ENCODE measurements at regions not wholly inside any gene's neighbourhood (a gene's known extent, or its start where the extent isn't known, plus 50 kb on each side); places are given as distances from the start of the nearest gene placed in this dataset.

GRCh38 chr13:108156749-108157148 lies 58.6 kb downstream of the LIG4 start:
- DNase-seq, result no peak

DNA sequence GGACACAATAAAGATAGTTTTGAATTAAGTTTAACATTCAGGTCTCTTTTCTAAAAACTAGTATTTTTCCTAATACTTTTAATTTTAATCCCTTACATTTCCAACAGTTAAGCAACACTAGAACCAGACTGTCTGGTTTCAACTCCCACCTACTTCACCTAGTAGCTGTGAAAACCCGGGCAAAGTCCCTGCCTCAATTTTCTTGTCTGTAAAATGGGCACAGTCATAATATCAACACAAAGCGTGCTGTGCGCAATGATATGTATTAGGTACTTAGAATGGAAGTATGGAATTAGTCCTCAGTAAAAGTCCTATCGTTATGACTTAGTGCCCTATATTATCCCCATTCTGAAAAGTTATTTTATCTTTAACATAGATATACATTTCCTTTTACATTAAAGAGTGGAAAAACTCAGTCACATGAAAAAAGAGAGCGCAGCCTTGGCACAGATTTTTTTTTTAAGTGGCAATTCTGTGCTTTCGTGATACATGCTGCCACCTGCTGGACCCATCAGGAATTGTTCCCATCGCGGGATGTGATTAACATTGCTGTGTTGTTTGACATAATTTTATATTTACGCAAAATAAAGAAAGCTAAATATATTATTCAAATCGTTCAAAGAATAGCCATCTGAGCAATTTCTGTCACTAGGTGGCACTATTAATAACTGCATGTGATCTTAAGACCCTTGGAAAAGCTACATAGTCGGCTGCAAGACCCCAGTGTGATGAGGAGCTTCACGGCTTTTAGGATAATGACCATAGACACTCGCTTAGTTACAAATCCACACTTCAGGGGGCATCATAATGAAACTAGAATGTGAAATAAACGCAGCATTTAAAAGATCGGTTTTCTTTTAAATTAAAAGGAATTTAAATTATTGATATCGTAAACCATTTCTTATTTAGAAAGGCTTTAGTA lies 59.9 kb downstream of the LIG4 start:
- peak; percentile 52 for DNase-seq

DNA sequence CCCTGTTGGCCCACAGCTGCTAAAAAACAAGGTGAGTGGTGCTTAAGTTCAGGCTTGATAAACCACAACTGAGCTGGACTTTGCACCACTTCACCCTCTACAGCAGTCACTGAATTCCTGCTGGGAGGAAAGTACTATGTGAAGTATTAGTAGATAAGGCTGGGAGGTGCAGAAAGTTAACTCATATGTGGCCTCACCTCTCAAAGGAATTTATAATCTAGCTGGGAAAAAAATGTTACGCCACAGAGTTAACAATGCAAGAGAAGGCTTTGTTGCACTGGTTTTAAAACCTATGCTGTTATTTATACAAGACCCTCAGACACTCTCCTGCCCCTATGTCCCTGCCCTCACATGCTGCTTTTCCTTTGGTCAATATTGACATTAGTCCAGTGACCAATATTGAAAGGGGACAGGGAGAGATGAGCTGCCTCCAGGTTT lies 60.9 kb downstream of the LIG4 start:
- DNase-seq, result no peak

- DNase-seq, result no peak
Measured at GRCh38 chr13:108146642-108147041, 68.7 kb downstream of the LIG4 start.

DNA sequence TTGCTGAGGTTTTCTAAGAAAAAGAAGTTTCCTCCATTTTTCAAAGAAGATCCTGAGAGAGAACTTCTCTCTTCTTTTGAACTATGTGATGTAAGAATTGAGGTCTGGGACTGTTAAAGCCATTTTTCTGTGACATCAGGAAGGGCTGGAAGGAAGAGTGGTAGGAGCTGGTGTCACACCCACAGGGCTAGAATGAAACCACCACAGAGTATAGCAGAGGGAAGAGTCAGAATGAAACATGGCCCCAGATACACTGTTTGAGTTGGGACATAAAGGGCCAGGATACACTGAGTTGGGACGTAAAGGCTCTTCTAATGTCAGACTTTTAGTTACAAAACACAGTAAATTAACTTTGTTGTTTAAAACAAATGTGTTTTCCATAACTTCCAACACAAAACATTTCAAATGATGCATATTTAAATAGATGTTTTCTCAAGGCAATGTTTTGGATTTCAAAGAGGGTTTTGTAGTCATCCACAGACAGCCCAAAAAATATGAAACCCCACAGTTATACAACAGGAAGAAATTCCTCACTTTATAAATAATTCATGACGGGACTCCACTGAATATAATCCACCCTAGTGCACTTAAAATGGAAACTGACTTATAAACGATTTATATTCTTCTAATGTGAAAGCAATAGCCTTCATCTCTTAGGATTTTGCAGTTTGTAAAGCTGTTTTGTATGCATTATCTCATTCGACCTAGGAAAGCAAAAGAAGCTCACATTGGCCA lies 72.5 kb downstream of the LIG4 start:
- no peak for DNase-seq

DNA sequence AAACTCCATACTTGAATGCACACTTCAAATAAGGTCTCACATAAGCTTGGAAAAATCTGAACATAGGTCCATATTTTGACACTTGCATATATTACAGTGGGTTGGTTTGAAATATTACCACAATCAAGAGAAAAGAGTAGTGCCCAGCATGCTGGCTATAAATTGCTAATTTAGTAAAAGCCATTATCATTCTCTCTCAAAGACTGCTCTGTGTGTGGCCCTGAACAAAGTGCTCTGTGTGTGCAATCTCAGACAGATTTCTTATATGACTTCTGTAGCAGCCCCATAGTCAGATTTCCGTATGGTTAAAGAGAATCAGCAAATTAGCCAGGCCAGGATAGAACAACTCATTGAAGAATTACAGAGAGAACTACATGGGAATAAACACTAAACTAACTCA lies 78.2 kb downstream of the LIG4 start:
- no peak for DNase-seq

DNA sequence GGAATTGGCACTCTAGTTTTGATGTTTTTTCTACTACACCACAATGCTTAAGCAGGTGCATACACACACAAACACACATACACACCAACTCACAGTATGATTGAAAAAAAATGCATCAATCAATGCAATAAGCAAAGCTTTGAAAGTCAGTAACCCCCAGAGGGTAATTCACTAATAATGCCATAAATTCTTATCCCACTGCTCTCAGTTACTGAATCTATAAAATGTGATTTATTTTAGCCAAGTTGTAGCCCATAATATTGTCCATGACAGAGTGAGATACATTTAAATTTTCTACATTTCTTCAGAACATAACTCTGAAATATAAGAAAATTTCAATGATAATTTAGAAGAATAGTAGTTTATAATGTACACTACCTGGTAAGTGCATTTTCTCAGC lies 87.9 kb downstream of the LIG4 start:
- no peak for DNase-seq

GRCh38 chr13:108126056-108126455 lies 89.3 kb downstream of the LIG4 start:
- no peak for DNase-seq

DNA sequence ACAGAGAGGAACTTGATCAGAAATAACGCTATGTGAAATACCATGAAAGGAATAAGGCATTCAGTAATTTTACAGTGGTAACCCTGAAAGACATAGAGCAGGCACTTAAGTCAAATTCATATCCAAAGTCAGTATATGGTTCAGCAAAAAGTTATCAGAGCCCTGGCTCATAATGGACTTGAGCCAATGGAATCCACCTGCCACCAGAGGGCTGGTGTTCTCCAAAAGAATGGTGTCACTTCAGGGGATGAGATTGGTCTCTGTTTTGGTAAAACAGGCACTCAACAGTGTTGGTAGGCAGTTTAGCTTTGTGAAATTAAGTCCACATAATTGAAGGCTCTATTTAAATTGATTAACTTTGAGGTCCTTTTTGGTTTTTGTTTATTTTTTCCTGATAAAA lies 93.9 kb downstream of the LIG4 start:
- no peak for DNase-seq

- DNase-seq, result no peak
Measured at GRCh38 chr13:108120856-108121255, 94.5 kb downstream of the LIG4 start.

DNA sequence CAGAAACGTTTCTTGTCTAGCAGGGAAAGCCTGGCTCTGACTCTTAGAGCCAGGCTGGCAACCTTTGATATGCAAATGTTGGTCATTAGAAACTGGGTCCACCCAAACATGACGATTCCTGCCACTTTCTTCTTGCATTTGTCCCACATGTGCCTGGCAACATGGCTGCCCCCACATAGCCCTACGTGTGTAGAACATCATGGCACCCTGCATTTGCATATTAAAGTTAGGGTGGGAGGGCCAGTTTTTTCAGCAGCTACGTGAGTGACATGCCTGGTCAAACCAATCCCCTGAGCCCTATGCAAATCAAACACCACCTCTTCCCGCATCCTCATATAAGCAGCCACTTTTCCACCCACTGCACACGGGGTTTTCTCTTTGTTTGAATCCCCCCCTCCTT lies 95.0 kb downstream of the LIG4 start:
- DNase-seq, result no peak

- no peak for DNase-seq
Measured at GRCh38 chr13:108115738-108116137, 99.6 kb downstream of the LIG4 start.

DNA sequence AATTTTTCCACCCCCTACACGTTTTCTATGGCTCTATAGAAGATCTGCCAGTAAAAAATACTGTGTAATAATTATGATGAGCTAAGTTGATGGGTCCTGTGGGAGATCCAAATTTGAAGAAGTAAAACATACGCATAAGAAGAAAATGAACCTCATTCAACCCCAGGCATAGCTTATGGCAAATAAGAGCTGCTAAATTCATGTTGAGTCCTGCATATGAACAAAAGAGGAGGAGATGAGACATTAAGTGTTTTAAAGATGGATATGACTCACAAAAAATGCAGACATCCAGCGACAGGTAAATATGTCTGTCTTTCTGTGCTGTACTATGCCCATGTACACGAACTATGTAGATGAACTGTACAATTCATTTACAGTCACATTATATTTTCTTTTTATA lies 101.9 kb downstream of the LIG4 start:
- DNase-seq, result no peak

DNA sequence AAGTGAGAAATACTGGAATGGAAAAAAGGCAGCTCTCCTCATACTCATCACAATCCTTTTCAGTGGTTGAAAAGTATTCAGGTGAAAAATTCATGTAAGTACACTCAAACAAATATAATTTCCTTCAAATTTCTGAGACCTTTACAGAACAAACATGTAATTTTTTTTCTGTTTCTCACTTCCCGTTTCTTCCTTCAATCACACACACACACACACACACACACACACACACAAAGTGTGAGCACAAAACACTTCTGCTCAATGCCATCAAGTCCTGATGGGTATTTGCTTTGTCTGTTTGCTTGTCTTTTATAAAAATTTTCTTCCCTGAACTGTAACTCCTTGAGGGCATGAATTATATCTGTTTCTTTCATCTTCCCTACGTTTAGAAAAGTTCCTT lies 110.6 kb downstream of the LIG4 start:
- no peak for DNase-seq

- no peak for DNase-seq
Measured at GRCh38 chr13:108102771-108103170, 112.6 kb downstream of the LIG4 start.

DNA sequence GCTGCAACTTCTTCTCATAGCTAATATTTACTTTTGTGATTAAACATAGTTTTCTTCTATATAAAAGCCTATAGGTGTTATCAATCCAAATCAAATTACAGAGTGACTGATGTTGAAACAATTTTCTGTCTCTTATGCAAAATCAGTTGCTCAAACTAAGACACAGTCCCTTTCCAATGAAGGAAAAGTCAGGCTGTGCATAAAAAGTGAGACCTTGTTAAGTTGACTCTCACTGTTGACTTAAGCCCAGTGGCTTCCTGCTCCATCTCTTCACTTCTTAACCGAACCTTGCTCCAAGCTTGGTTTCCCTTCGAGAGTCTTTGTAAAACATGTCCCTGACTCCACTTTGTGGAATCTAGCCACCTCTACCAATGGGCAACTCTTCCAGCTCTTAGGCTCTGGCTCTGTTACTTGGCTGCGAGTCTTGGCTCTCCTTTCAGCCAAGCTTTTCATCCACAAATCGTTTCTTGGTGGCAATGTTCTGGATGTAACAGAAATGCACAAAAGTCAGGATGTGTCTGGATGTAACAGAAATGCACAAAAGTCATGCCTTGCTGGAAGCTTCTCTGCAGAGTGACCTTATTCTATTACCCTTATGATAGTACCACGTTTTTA lies 118.9 kb downstream of the LIG4 start:
- no peak for DNase-seq

DNA sequence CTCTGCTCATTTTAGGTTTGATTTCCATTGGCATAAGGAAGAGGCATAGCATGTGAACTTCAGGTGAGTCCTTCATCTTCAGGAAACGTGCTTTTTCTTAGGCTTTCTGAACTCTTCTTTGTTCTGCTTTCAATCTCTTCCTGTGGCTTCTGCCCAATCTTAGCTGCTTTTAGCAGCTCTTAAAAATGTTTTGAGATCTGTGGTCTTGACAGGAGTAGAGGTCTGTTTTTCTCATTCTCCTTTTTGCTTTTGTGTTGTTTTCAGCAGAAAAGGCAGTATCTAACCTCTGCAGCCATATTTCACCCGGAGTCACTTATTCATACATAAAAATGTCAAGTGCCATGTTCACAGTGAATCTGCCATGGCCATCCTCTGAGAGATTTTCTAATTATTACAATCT lies 120.3 kb downstream of the LIG4 start:
- DNase-seq, result no peak

DNA sequence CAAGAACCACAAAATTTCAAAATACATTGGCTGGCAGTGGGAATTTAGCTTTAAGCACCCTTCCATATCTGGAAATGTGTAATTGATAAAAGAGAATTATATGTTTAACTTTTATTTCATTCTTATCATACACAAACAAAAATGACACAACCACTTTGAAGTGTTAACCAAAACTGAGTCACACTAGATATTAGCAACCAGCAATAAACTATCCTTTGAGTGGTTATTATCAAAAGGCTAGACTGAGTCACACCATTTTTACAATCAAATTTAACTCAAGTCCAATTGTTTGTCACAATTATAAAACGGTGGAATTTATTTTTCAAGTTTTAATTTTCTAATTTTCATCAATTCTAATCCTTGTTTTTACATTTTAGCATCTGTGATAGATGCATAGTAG lies 121.7 kb downstream of the LIG4 start:
- DNase-seq, result no peak

DNA sequence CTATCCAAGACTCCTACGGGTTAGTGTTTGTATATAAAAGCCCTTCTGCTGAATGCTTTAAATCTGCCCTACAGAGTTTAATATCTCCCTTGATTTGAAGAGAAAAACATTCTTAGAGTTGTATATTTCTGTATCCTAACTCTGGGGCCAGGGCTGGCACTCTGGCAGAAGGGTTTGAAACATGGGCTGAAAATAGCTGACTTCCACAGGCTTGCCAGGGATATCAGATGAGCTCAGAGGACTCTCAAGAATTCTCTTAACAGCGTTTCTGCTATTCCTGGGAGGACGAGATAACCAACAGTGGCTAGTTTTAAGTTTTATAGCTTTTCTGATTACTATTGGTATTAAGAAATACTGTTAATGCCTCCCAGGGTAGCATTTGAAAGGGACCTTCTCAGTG lies 127.5 kb downstream of the LIG4 start:
- DNase-seq, result no peak

DNA sequence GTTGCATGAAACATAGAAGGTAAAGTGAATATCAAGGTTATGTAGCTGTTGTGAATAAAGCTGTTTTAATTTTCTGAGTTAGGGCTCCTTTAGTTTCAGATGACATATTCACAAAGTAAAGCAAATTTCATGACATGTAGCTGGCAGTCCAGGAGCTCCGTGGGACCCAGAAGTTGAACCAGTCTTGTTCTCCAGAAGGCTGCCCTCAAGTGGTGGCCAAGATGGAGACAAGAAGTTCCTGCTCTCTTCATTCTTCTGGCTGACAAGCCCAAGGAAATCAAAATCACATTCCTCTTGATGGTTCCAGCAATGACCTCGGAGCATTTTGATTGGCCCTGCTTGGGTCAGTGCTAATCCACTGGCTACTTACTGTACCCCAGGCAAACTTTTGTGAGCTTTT lies 128.7 kb downstream of the LIG4 start:
- no peak for DNase-seq

DNA sequence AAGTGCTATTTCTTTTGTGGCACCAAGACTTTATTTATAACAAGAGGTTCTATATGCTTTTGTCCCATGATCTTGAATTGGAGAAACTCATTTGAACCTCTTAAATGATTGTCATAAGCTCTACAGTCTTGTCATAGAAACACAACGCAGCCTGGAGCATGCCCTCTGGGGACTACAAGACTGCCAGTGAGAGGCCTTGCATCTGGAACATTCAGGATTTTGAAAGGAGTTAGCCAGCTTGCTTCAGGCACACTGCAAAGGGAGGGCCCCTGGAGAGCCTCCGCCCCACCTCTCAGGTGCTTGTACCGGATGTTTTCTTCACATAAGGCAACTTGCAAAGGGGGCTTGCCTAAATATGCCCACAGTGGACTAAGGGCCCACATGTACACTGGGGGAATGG lies 130.5 kb downstream of the LIG4 start:
- DNase-seq, result no peak

- no peak for DNase-seq
Measured at GRCh38 chr13:108083056-108083455, 132.3 kb downstream of the LIG4 start.

- DNase-seq, result no peak
Measured at GRCh38 chr13:108082481-108082880, 132.9 kb downstream of the LIG4 start.

GRCh38 chr13:108077284-108077683 lies 138.1 kb downstream of the LIG4 start:
- no peak for DNase-seq
